ENCODE measurements at regions not wholly inside any gene's neighbourhood (a gene's known extent, or its start where the extent isn't known, plus 50 kb on each side); places are given as distances from the start of the nearest gene placed in this dataset.

- Histone ChIP-seq H3K9ac (ENCODE audit: low read depth, low read length) (no peak overlapping the region), H3K23ac (ENCODE audit: low read depth, low read length) (no peak overlapping the region), H2BK20ac (ENCODE audit: low read depth, low read length) (no peak overlapping the region), H3K4me1 (ENCODE audit: control insufficient read depth, insufficient read depth, low read length) (no peaks in the 10 kb centered on the region), H3K56ac (ENCODE audit: extremely low read depth, insufficient read depth, low read length) (no peak overlapping the region), H3K9me1 (ENCODE audit: insufficient read depth, low read length) (no peaks in the 10 kb centered on the region), H3K27ac (ENCODE audit: insufficient read depth, low read length) (no peak overlapping the region), H3K27me3 (ENCODE audit: control insufficient read depth, insufficient read depth, low read length) (no peaks in the 10 kb centered on the region), H2AFZ (replicated peaks; ENCODE audit: low read length, poor library complexity) (no peak overlapping the region), H3K14ac (replicated peaks; ENCODE audit: low read depth, low read length) (no peak overlapping the region), H2BK5ac (ENCODE audit: low read depth, low read length, poor library complexity, severe bottlenecking) (no peak overlapping the region), H4K91ac (ENCODE audit: insufficient read depth, low read depth, low read length) (no peak overlapping the region), H3K4ac (ENCODE audit: low read depth, low read length) (no peak overlapping the region), H3K79me1 (ENCODE audit: low read depth in 1 of 2, low read length in 2 of 2) (no peaks in the 10 kb centered on the region), H3K4me2 (ENCODE audit: low read depth, low read length) (no peak overlapping the region), H3K36me3 (ENCODE audit: control insufficient read depth, insufficient read depth, low read length) (no peaks in the 10 kb centered on the region), H2AK9ac (replicated peaks; ENCODE audit: low read depth, low read length, poor library complexity) (no peak overlapping the region), H4K5ac (ENCODE audit: low read depth, low read length) (no peak overlapping the region), H2AK5ac (ENCODE audit: low read depth, low read length) (no peak overlapping the region), H4K20me1 (ENCODE audit: insufficient read depth, low read length) (no peaks in the 10 kb centered on the region), H3K9me3 (ENCODE audit: control insufficient read depth, insufficient read depth, low read length) (no peaks in the 10 kb centered on the region; the same call in 1 of the 2 replicates), H2BK120ac (ENCODE audit: low read depth, low read length) (no peak overlapping the region), H4K8ac (ENCODE audit: low read depth in 2 of 2, low read length in 2 of 2) (no peak overlapping the region), H2BK15ac (ENCODE audit: low read depth, low read length) (no peak overlapping the region), H3K18ac (ENCODE audit: low read depth, low read length) (no peak overlapping the region), H3K4me3 (ENCODE audit: insufficient read depth, low read depth, low read length) (no peak overlapping the region)
- WGBS, 2 experiments (ENCODE audit: extremely low coverage in 2 of 2, insufficient read length in 1 of 2): no CpG with 5 or more reads among the region's 1 CpG
- dilution Hi-C loops (cut with HindIII; ENCODE audit: low sequenced_read_pairs, unreplicated experiment): no loop called here
- ChIA-PET POLR2A (ENCODE audit: unreplicated experiment) (no interaction called here), CTCF (no interaction called here)
- intact Hi-C loops (cut with micrococcal nuclease): no loop called here
- ATAC-seq (ENCODE audit: low read depth): peak; percentile 54; the same call in 1 of the 2 replicates
- no TSS peak for BruUV-seq (replicated peaks)
- DNase-seq: peak; percentile 57
- no peak for TF ChIP-seq BHLHE40 (IDR thresholded peaks at IDR 0.05; ENCODE audit: low read depth, low read length)
- TF ChIP-seq MXI1 (IDR thresholded peaks at IDR 0.05; ENCODE audit: borderline replicate concordance, low read depth, low read length): no peak
- TF ChIP-seq, protein P1, sequence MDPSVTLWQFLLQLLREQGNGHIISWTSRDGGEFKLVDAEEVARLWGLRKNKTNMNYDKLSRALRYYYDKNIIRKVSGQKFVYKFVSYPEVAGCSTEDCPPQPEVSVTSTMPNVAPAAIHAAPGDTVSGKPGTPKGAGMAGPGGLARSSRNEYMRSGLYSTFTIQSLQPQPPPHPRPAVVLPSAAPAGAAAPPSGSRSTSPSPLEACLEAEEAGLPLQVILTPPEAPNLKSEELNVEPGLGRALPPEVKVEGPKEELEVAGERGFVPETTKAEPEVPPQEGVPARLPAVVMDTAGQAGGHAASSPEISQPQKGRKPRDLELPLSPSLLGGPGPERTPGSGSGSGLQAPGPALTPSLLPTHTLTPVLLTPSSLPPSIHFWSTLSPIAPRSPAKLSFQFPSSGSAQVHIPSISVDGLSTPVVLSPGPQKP (IDR thresholded peaks at IDR 0.05; ENCODE audit: borderline replicate concordance, low read depth, low read length): no peak
- TF ChIP-seq MAZ (IDR thresholded peaks at IDR 0.05; ENCODE audit: borderline replicate concordance, low read depth, low read length): no peak
- TF ChIP-seq CTCF (conservative IDR thresholded peaks at IDR 0.05; ENCODE audit: low read depth, low read length): no peak
- no peak for TF ChIP-seq POLR2A (IDR thresholded peaks at IDR 0.05; ENCODE audit: low read depth, low read length)
- TF ChIP-seq NFE2L2 (IDR thresholded peaks at IDR 0.05; ENCODE audit: low read depth, low read length): no peak
- TF ChIP-seq MAFK (IDR thresholded peaks at IDR 0.05; ENCODE audit: low read depth, low read length): no peak
- no peak for TF ChIP-seq SMC3 (IDR thresholded peaks at IDR 0.05; ENCODE audit: low read depth, low read length)
- TF ChIP-seq CHD1 (IDR thresholded peaks at IDR 0.05; ENCODE audit: low read depth, low read length): no peak
- no peak for TF ChIP-seq RCOR1 (IDR thresholded peaks at IDR 0.05; ENCODE audit: insufficient replicate concordance, low read length)
- in situ Hi-C loops (cut with MboI; ENCODE audit: low sequenced_read_pairs): no loop called here
Observed at GRCh38 chr1:191022856-191023255, 545.2 kb upstream of the BRINP3 start.

Measured in IMR-90 (cell line).